ENCODE measurements at regions not wholly inside any gene's neighbourhood (a gene's known extent, or its start where the extent isn't known, plus 50 kb on each side); places are given as distances from the start of the nearest gene placed in this dataset.

- H3K4me3 Mint-ChIP-seq (ENCODE audit: unreplicated experiment), result no peak overlapping the region
- no peaks in the 10 kb centered on the region for H3K36me3 Mint-ChIP-seq (ENCODE audit: insufficient read depth, unreplicated experiment)
- H3K27ac Mint-ChIP-seq (ENCODE audit: low read depth, unreplicated experiment), result no peak overlapping the region
- DNase-seq (ENCODE audit: unreplicated experiment), result no peak
- H3K27me3 Mint-ChIP-seq (ENCODE audit: insufficient read depth, unreplicated experiment), result no peaks in the 10 kb centered on the region
- ChIA-PET CTCF (no interaction called here), POLR2A (no interaction called here)
- BruUV-seq (replicated peaks), result no TSS peak
- intact Hi-C loops (cut with micrococcal nuclease), result no loop called here
- peaks cover 6% of the 10 kb centered on the region for H3K4me1 Mint-ChIP-seq (ENCODE audit: insufficient read depth, unreplicated experiment)
- TF ChIP-seq CTCF (IDR thresholded peaks at IDR 0.05; ENCODE audit: unreplicated experiment), result no peak
- no peaks in the 10 kb centered on the region for H3K9me3 Mint-ChIP-seq (ENCODE audit: unreplicated experiment)
These were observed 293.2 kb upstream of the ZNF804A start for GRCh38 chr2:184305105-184305504.

GRCh38 chr2:184308706-184309105 is 289.6 kb upstream of the ZNF804A start:
- no TSS peak for BruUV-seq (replicated peaks)
- Mint-ChIP-seq H3K9me3 (ENCODE audit: unreplicated experiment) (no peaks in the 10 kb centered on the region), H3K27me3 (ENCODE audit: insufficient read depth, unreplicated experiment) (no peaks in the 10 kb centered on the region), H3K4me1 (ENCODE audit: insufficient read depth, unreplicated experiment) (peaks cover 6% of the 10 kb centered on the region), H3K4me3 (ENCODE audit: unreplicated experiment) (no peak overlapping the region), H3K36me3 (ENCODE audit: insufficient read depth, unreplicated experiment) (no peaks in the 10 kb centered on the region), H3K27ac (ENCODE audit: low read depth, unreplicated experiment) (no peak overlapping the region)
- TF ChIP-seq CTCF (IDR thresholded peaks at IDR 0.05; ENCODE audit: unreplicated experiment), result no peak
- intact Hi-C loops (cut with micrococcal nuclease), result no loop called here
- DNase-seq (ENCODE audit: unreplicated experiment), result no peak
- CTCF ChIA-PET, result no interaction called here
- POLR2A ChIA-PET, result no interaction called here

- H3K4me1 Mint-ChIP-seq (ENCODE audit: insufficient read depth, unreplicated experiment), result peaks cover 13% of the 10 kb centered on the region
- no peak for TF ChIP-seq CTCF (IDR thresholded peaks at IDR 0.05; ENCODE audit: unreplicated experiment)
- no peaks in the 10 kb centered on the region for H3K9me3 Mint-ChIP-seq (ENCODE audit: unreplicated experiment)
- no peaks in the 10 kb centered on the region for H3K27me3 Mint-ChIP-seq (ENCODE audit: insufficient read depth, unreplicated experiment)
- intact Hi-C loops (cut with micrococcal nuclease), result no loop called here
- ChIA-PET POLR2A (no interaction called here), CTCF (no interaction called here)
- no peak overlapping the region for H3K4me3 Mint-ChIP-seq (ENCODE audit: unreplicated experiment)
- no peak overlapping the region for H3K27ac Mint-ChIP-seq (ENCODE audit: low read depth, unreplicated experiment)
- no TSS peak for BruUV-seq (replicated peaks)
- no peak for DNase-seq (ENCODE audit: unreplicated experiment)
- no peaks in the 10 kb centered on the region for H3K36me3 Mint-ChIP-seq (ENCODE audit: insufficient read depth, unreplicated experiment)
These were observed 285.4 kb upstream of the ZNF804A start for GRCh38 chr2:184312970-184313369.

GRCh38 chr2:184314829-184315228 is 283.5 kb upstream of the ZNF804A start:
- no peak overlapping the region for H3K4me3 Mint-ChIP-seq (ENCODE audit: unreplicated experiment)
- intact Hi-C loops (cut with micrococcal nuclease), result no loop called here
- no peak overlapping the region for H3K27ac Mint-ChIP-seq (ENCODE audit: low read depth, unreplicated experiment)
- no peak for TF ChIP-seq CTCF (IDR thresholded peaks at IDR 0.05; ENCODE audit: unreplicated experiment)
- ChIA-PET POLR2A (no interaction called here), CTCF (no interaction called here)
- no peaks in the 10 kb centered on the region for H3K9me3 Mint-ChIP-seq (ENCODE audit: unreplicated experiment)
- H3K36me3 Mint-ChIP-seq (ENCODE audit: insufficient read depth, unreplicated experiment), result no peaks in the 10 kb centered on the region
- peaks cover 13% of the 10 kb centered on the region for H3K4me1 Mint-ChIP-seq (ENCODE audit: insufficient read depth, unreplicated experiment)
- no TSS peak for BruUV-seq (replicated peaks)
- no peaks in the 10 kb centered on the region for H3K27me3 Mint-ChIP-seq (ENCODE audit: insufficient read depth, unreplicated experiment)
- DNase-seq (ENCODE audit: unreplicated experiment), result no peak

All from MCF 10A (cell line).